ENCODE measurements at regions not wholly inside any gene's neighbourhood (a gene's known extent, or its start where the extent isn't known, plus 50 kb on each side); places are given as distances from the start of the nearest gene placed in this dataset.

DNA sequence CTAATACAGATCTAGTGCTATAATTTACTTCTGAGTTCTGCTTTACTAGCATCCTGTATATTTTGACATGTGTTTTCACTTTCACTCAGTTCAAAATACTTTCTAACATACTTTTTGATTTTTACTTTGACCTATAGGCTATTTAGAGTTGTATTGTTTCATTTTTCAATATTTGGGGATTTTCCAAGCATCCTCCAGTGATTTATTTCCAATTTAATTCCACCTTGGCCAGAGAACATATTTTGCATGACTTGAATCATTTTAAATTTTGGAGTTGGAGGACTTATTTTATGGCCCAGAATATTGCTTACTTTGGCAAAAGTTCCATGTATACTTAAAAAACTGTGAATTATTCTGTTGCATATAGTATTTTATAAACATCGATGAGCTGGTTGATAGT, 1215.6 kb upstream of the MAP3K7 start:
- ATAC-seq (ENCODE audit: low read depth) (no peak), DNase-seq (no peak)
- Mint-ChIP-seq H3K4me1 (no peaks in the 10 kb centered on the region), H3K9me3 (no peaks in the 10 kb centered on the region), H3K27me3 (no peaks in the 10 kb centered on the region), H3K27ac (no peak overlapping the region), H3K36me3 (ENCODE audit: low read depth) (no peaks in the 10 kb centered on the region), H3K4me3 (no peak overlapping the region)
- POLR2A ChIA-PET, result no interaction called here
- intact Hi-C loops (cut with micrococcal nuclease), result no loop called here
- TF ChIP-seq CTCF (IDR thresholded peaks at IDR 0.05), result no peak
- CTCF ChIA-PET, result no interaction called here

DNA sequence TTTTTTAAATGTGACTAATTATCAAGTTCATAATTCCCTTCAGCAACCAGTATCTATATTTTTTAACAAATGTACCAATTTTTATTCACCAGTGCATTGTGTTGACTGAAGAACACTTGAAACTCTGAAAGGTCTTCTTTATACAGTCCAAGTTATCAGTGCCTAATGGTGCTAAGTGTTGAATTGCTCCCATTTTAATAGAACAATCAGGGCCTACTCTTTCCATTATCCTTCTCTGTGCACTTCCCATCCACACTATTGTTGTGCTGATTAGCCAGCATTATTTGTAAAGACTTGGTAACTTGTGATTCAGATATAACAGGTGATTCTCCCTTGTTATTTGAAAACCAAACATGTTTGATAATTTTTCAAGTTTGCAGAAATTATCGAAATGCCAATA, 1209.7 kb upstream of the MAP3K7 start:
- Mint-ChIP-seq H3K9me3 (no peaks in the 10 kb centered on the region), H3K4me1 (no peaks in the 10 kb centered on the region), H3K4me3 (no peak overlapping the region), H3K27ac (no peak overlapping the region), H3K27me3 (no peaks in the 10 kb centered on the region), H3K36me3 (ENCODE audit: low read depth) (no peaks in the 10 kb centered on the region)
- intact Hi-C loops (cut with micrococcal nuclease), result no loop called here
- ChIA-PET POLR2A (no interaction called here), CTCF (no interaction called here)
- no peak for TF ChIP-seq CTCF (IDR thresholded peaks at IDR 0.05)
- ATAC-seq (ENCODE audit: low read depth) (no peak), DNase-seq (no peak)

- no peak overlapping the region for H3K4me3 Mint-ChIP-seq
- H3K27ac Mint-ChIP-seq, result no peak overlapping the region
- no peak for TF ChIP-seq CTCF (IDR thresholded peaks at IDR 0.05)
- H3K27me3 Mint-ChIP-seq, result no peaks in the 10 kb centered on the region
- no peaks in the 10 kb centered on the region for H3K36me3 Mint-ChIP-seq (ENCODE audit: low read depth)
- DNase-seq (no peak), ATAC-seq (ENCODE audit: low read depth) (no peak)
- intact Hi-C loops (cut with micrococcal nuclease), result no loop called here
- CTCF ChIA-PET, result no interaction called here
- no peaks in the 10 kb centered on the region for H3K4me1 Mint-ChIP-seq
- peaks cover 4% of the 10 kb centered on the region for H3K9me3 Mint-ChIP-seq
- POLR2A ChIA-PET, result no interaction called here
These were observed 1201.6 kb upstream of the MAP3K7 start for GRCh38 chr6:91788501-91788900.

GRCh38 chr6:91786474-91787184, 1199.8 kb upstream of the MAP3K7 start:
- H3K27me3 Mint-ChIP-seq, result no peaks in the 10 kb centered on the region

GRCh38 chr6:91782802-91783201, 1195.9 kb upstream of the MAP3K7 start:
- Mint-ChIP-seq H3K4me1 (no peaks in the 10 kb centered on the region), H3K36me3 (ENCODE audit: low read depth) (no peaks in the 10 kb centered on the region), H3K4me3 (no peak overlapping the region), H3K27me3 (no peaks in the 10 kb centered on the region), H3K9me3 (peaks cover 6% of the 10 kb centered on the region), H3K27ac (no peak overlapping the region)
- ChIA-PET CTCF (no interaction called here), POLR2A (no interaction called here)
- intact Hi-C loops (cut with micrococcal nuclease), result no loop called here
- DNase-seq (no peak), ATAC-seq (ENCODE audit: low read depth) (no peak)
- no peak for TF ChIP-seq CTCF (IDR thresholded peaks at IDR 0.05)

More at GRCh38 chr6:91786474-91787184, 1199.8 kb upstream of the MAP3K7 start:
- Mint-ChIP-seq H3K4me3 (no peak overlapping the region), H3K27ac (no peak overlapping the region), H3K9me3 (peaks cover 4% of the 10 kb centered on the region), H3K4me1 (no peaks in the 10 kb centered on the region), H3K36me3 (ENCODE audit: low read depth) (no peaks in the 10 kb centered on the region)
- intact Hi-C loops (cut with micrococcal nuclease), result no loop called here
- DNase-seq (no peak), ATAC-seq (ENCODE audit: low read depth) (no peak)
- no peak for TF ChIP-seq CTCF (IDR thresholded peaks at IDR 0.05)
- CTCF ChIA-PET, result no interaction called here
- POLR2A ChIA-PET, result no interaction called here

Data from activated B cell treated with CpG ODN at 0.5 μM for 24 hours (primary cell).